ENCODE measurements at regions not wholly inside any gene's neighbourhood (a gene's known extent, or its start where the extent isn't known, plus 50 kb on each side); places are given as distances from the start of the nearest gene placed in this dataset.

DNA sequence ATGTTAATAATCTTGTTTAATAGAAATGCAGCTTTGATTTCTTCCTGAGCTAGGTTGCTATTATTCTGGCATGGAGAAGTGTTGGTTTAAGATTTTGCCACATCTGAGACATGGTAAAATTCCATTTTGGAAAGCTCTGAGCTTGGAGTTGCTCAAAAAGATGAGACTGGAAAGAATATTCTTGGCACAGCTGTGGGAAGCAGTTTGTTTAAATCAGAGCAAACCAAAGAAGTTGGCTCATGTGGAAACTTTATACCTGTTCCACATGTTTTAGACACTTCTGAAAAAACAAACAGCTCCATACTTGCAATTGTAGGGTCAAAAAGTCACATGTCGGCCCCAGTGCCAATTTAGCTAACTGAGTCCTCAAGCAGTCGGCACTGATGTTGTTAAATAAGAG is 116.6 kb downstream of the SLC4A3 start:
- ChIA-PET POLR2A (no interaction called here), CTCF (no interaction called here)
- intact Hi-C loops (cut with DNase I, micrococcal nuclease), result no loop called here
- Mint-ChIP-seq H3K27ac (no peak overlapping the region), H3K4me3 (no peak overlapping the region), H3K27me3 (peaks cover 14% of the 10 kb centered on the region), H3K36me3 (ENCODE audit: low read depth) (no peaks in the 10 kb centered on the region), H3K4me1 (ENCODE audit: low read depth) (no peaks in the 10 kb centered on the region), H3K9me3 (no peaks in the 10 kb centered on the region)
- TF ChIP-seq, protein P1, sequence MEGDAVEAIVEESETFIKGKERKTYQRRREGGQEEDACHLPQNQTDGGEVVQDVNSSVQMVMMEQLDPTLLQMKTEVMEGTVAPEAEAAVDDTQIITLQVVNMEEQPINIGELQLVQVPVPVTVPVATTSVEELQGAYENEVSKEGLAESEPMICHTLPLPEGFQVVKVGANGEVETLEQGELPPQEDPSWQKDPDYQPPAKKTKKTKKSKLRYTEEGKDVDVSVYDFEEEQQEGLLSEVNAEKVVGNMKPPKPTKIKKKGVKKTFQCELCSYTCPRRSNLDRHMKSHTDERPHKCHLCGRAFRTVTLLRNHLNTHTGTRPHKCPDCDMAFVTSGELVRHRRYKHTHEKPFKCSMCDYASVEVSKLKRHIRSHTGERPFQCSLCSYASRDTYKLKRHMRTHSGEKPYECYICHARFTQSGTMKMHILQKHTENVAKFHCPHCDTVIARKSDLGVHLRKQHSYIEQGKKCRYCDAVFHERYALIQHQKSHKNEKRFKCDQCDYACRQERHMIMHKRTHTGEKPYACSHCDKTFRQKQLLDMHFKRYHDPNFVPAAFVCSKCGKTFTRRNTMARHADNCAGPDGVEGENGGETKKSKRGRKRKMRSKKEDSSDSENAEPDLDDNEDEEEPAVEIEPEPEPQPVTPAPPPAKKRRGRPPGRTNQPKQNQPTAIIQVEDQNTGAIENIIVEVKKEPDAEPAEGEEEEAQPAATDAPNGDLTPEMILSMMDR (IDR thresholded peaks at IDR 0.05), result no peak
- H3K9me3 ChIP-seq (ENCODE audit: control insufficient read depth in 1 of 2, insufficient read depth in 1 of 2, low read length in 2 of 2), result no peaks in the 10 kb centered on the region
- DNase-seq, result no peak
- no peak overlapping the region for H3K27ac ChIP-seq (ENCODE audit: low read depth in 1 of 2, low read length in 2 of 2)
- no peak overlapping the region for H3K4me3 ChIP-seq (ENCODE audit: low read length)
- peaks cover 0 to 4% of the 10 kb centered on the region in 2 experiments for H3K27me3 ChIP-seq (ENCODE audit: control insufficient read depth in 1 of 2, insufficient read depth in 2 of 2, low read length in 2 of 2)
- no peaks in the 10 kb centered on the region for H3K36me3 ChIP-seq (ENCODE audit: insufficient read depth, low read length)
- ATAC-seq (ENCODE audit: poor library complexity), result no peak
- no peaks in the 10 kb centered on the region for H3K4me1 ChIP-seq (ENCODE audit: insufficient read depth, low read length)

DNA sequence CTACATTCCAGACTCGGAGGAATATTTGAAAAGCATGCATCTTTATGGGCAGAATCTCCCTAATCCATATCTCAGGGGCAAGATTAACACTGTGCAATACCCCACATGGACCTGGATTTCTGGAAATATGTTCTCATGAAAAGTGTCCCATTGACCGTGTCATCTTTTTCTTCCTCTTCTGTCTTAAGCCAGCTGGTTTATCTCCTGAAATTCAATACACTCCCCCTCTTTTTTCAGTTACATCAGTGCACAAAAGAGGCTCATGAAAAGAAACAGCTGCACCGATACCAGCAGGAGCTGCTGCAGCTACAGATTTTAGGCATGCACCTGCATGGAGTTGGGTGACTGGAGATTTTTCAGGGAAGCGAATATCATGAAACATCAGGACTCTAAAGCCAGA is 117.2 kb downstream of the SLC4A3 start:
- TF ChIP-seq, protein P1 (IDR thresholded peaks at IDR 0.05), result no peak
- H3K9me3 Mint-ChIP-seq, result no peaks in the 10 kb centered on the region
- Histone ChIP-seq H3K27ac (ENCODE audit: low read depth in 1 of 2, low read length in 2 of 2) (no peak overlapping the region), H3K4me3 (ENCODE audit: low read length) (no peak overlapping the region), H3K4me1 (ENCODE audit: insufficient read depth, low read length) (no peaks in the 10 kb centered on the region), H3K27me3 (ENCODE audit: control insufficient read depth in 1 of 2, insufficient read depth in 2 of 2, low read length in 2 of 2) (peaks cover 0 to 4% of the 10 kb centered on the region in 2 experiments), H3K36me3 (ENCODE audit: insufficient read depth, low read length) (no peaks in the 10 kb centered on the region), H3K9me3 (ENCODE audit: control insufficient read depth in 1 of 2, insufficient read depth in 1 of 2, low read length in 2 of 2) (no peaks in the 10 kb centered on the region)
- H3K27me3 Mint-ChIP-seq, result peaks cover 14% of the 10 kb centered on the region
- H3K4me3 Mint-ChIP-seq, result no peak overlapping the region
- no peaks in the 10 kb centered on the region for H3K4me1 Mint-ChIP-seq (ENCODE audit: low read depth)
- no peak overlapping the region for H3K27ac Mint-ChIP-seq
- ATAC-seq (ENCODE audit: poor library complexity) (no peak), DNase-seq (no peak)
- ChIA-PET POLR2A (no interaction called here), CTCF (no interaction called here)
- H3K36me3 Mint-ChIP-seq (ENCODE audit: low read depth), result no peaks in the 10 kb centered on the region
- intact Hi-C loops (cut with DNase I, micrococcal nuclease), result no loop called here

DNA sequence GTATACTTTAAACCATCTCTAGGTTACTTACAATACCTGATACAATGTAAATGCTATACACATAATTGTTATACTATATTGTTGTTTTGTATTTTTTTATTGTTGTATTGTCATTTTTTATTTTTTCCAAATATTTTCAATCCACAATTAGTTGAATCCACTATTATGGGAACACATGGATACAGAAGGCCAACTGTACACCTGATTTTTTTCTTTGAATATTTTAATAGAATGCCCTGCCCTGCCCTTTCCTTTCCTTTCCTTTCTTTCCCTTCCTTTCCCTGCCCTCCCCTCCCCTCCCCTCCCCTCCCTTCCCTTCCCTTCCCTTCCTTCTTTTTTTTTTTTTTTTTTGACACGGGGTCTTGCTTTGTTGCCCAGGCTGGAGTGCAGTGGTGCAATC is 120.2 kb downstream of the SLC4A3 start:
- ATAC-seq (ENCODE audit: poor library complexity) (no peak), DNase-seq (no peak)
- peaks cover 13% of the 10 kb centered on the region for H3K27me3 Mint-ChIP-seq
- H3K4me1 Mint-ChIP-seq (ENCODE audit: low read depth), result no peaks in the 10 kb centered on the region
- peaks cover 0 to 4% of the 10 kb centered on the region in 2 experiments for H3K27me3 ChIP-seq (ENCODE audit: control insufficient read depth in 1 of 2, insufficient read depth in 2 of 2, low read length in 2 of 2)
- TF ChIP-seq, protein P1 (IDR thresholded peaks at IDR 0.05), result no peak
- intact Hi-C loops (cut with DNase I, micrococcal nuclease), result no loop called here
- POLR2A ChIA-PET, result no interaction called here
- no peaks in the 10 kb centered on the region for H3K36me3 Mint-ChIP-seq (ENCODE audit: low read depth)
- CTCF ChIA-PET, result no interaction called here
- peaks cover 0 to 12% of the 10 kb centered on the region in 2 experiments for H3K9me3 ChIP-seq (ENCODE audit: control insufficient read depth in 1 of 2, insufficient read depth in 1 of 2, low read length in 2 of 2)
- no peaks in the 10 kb centered on the region for H3K4me1 ChIP-seq (ENCODE audit: insufficient read depth, low read length)
- no peaks in the 10 kb centered on the region for H3K36me3 ChIP-seq (ENCODE audit: insufficient read depth, low read length)
- no peak overlapping the region for H3K4me3 Mint-ChIP-seq
- H3K27ac ChIP-seq (ENCODE audit: low read depth in 1 of 2, low read length in 2 of 2), result no peak overlapping the region
- no peak overlapping the region for H3K27ac Mint-ChIP-seq
- no peaks in the 10 kb centered on the region for H3K9me3 Mint-ChIP-seq
- H3K4me3 ChIP-seq (ENCODE audit: low read length), result no peak overlapping the region
